ENCODE measurements at regions not wholly inside any gene's neighbourhood (a gene's known extent, or its start where the extent isn't known, plus 50 kb on each side); places are given as distances from the start of the nearest gene placed in this dataset.

GRCh38 chr1:29437946-29438345 lies 201.6 kb downstream of the PTPRU start:
- no peak for TF ChIP-seq CTCF (IDR thresholded peaks at IDR 0.05; ENCODE audit: insufficient read depth, low read depth, low read length)
- no peak for TF ChIP-seq EZH2 (IDR thresholded peaks at IDR 0.05; ENCODE audit: insufficient read depth, low read length)
